GM12891 (cell line): ENCODE measurements at regions not wholly inside any gene's neighbourhood (a gene's known extent, or its start where the extent isn't known, plus 50 kb on each side); places are given as distances from the start of the nearest gene placed in this dataset.

Experiments used
- POLR2A ChIP-seq: IDR thresholded peaks from 2 replicates; pipeline ENCODE4 v1.6.1; 2011; ENCODE audit warnings: low read depth, low read length, control low read depth
- POLR2AphosphoS5 ChIP-seq: IDR thresholded peaks from 2 replicates; pipeline ENCODE4 v1.6.1; 2011; ENCODE audit warnings: low read depth, low read length, control low read depth
- TAF1 ChIP-seq: IDR thresholded peaks from 2 replicates; pipeline ENCODE4 v1.6.1; 2011; ENCODE audit warnings: low read depth, low read length, control low read depth

DNA sequence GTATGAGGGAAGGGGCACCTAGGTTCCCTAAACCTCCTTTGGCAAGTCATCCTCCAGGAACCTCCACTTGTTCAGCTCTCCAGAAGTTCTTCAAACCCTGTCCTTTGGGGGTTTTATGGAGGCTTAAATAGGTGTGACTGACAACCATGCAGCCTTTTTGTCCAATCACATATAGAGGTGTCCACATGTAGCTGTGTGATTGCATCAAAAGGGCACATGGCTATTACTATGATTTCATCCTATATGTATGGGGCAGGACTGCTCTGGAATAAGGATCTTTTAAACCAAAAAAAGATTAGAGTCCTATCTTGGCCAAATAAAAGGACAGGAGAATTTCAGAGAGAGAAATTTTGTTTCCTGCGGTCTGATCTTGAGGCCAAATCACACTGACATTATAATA is 453.2 kb upstream of the EPHA6 start:
- no peak for TF ChIP-seq POLR2AphosphoS5
- TF ChIP-seq POLR2A: no peak
- no peak for TF ChIP-seq TAF1
